G401 (cell line): ENCODE measurements at regions not wholly inside any gene's neighbourhood (a gene's known extent, or its start where the extent isn't known, plus 50 kb on each side); places are given as distances from the start of the nearest gene placed in this dataset.

Experiments used
- DNase-seq: peaks from one replicate; pipeline ENCODE4 v3.0.0-alpha.2; 2015; ENCODE audit warnings: low spot score
- in situ Hi-C: cut with HindIII; loops from 2 replicates; pipeline ENCODE4 v1.10.0; 2016; ENCODE audit warnings: low sequenced_read_pairs, mixed read lengths

- peak; percentile 4 for DNase-seq
- in situ Hi-C loops = no loop called here
Observed at GRCh38 chr2:164126960-164127660, 391.3 kb upstream of the FIGN start.

GRCh38 chr2:164115806-164116205 lies 380.0 kb upstream of the FIGN start:
- DNase-seq = no peak
- in situ Hi-C loops = no loop called here

GRCh38 chr2:164114937-164115336 lies 379.1 kb upstream of the FIGN start:
- in situ Hi-C loops = no loop called here

GRCh38 chr2:164112105-164112504 lies 376.3 kb upstream of the FIGN start:
- no peak for DNase-seq
- in situ Hi-C loops = no loop called here

More at GRCh38 chr2:164114937-164115336, 379.1 kb upstream of the FIGN start:
- DNase-seq = no peak

- no peak for DNase-seq
- in situ Hi-C loops = no loop called here
Observed at GRCh38 chr2:164110515-164110914, 374.7 kb upstream of the FIGN start.

GRCh38 chr2:164109006-164109405 lies 373.2 kb upstream of the FIGN start:
- DNase-seq = no peak
- in situ Hi-C loops = no loop called here

- in situ Hi-C loops = no loop called here
- DNase-seq = no peak
Observed at GRCh38 chr2:164103271-164103670, 367.5 kb upstream of the FIGN start.

- in situ Hi-C loops = no loop called here
- no peak for DNase-seq
Observed at GRCh38 chr2:164102366-164102765, 366.6 kb upstream of the FIGN start.

GRCh38 chr2:164091673-164092072 lies 355.9 kb upstream of the FIGN start:
- DNase-seq = no peak
- in situ Hi-C loops = no loop called here

- in situ Hi-C loops = no loop called here
- no peak for DNase-seq
Observed at GRCh38 chr2:164090533-164090932, 354.7 kb upstream of the FIGN start.

- in situ Hi-C loops = no loop called here
- DNase-seq = no peak
Observed at GRCh38 chr2:164084066-164084465, 348.3 kb upstream of the FIGN start.

- in situ Hi-C loops = no loop called here
- DNase-seq = no peak
Observed at GRCh38 chr2:164080486-164080885, 344.7 kb upstream of the FIGN start.

GRCh38 chr2:164079258-164079657 lies 343.4 kb upstream of the FIGN start:
- in situ Hi-C loops = no loop called here
- no peak for DNase-seq

- no peak for DNase-seq
- in situ Hi-C loops = no loop called here
Observed at GRCh38 chr2:164078421-164078820, 342.6 kb upstream of the FIGN start.

- in situ Hi-C loops = no loop called here
- no peak for DNase-seq
Observed at GRCh38 chr2:164073101-164074074, 337.6 kb upstream of the FIGN start.

GRCh38 chr2:164069540-164069939 lies 333.7 kb upstream of the FIGN start:
- DNase-seq = no peak
- in situ Hi-C loops = no loop called here

GRCh38 chr2:164068063-164068462 lies 332.3 kb upstream of the FIGN start:
- in situ Hi-C loops = no loop called here
- DNase-seq = no peak

- no peak for DNase-seq
- in situ Hi-C loops = no loop called here
Observed at GRCh38 chr2:164066095-164066494, 330.3 kb upstream of the FIGN start.

- in situ Hi-C loops = no loop called here
- no peak for DNase-seq
Observed at GRCh38 chr2:164065038-164065437, 329.2 kb upstream of the FIGN start.

- peak; percentile 8 for DNase-seq
- in situ Hi-C loops = loop anchor here (5.0 kb wide), 1 partner anchor 79 kb away; no protein-coding TSS in a partner anchor
Observed at GRCh38 chr2:164061129-164061746, 325.4 kb upstream of the FIGN start.
